ENCODE measurements at regions not wholly inside any gene's neighbourhood (a gene's known extent, or its start where the extent isn't known, plus 50 kb on each side); places are given as distances from the start of the nearest gene placed in this dataset.
"Not testable (repeated sequence)": the region's sequence is repeated elsewhere in the genome, so short reads cannot be mapped to it uniquely, and the experiment has no call there.

DNA sequence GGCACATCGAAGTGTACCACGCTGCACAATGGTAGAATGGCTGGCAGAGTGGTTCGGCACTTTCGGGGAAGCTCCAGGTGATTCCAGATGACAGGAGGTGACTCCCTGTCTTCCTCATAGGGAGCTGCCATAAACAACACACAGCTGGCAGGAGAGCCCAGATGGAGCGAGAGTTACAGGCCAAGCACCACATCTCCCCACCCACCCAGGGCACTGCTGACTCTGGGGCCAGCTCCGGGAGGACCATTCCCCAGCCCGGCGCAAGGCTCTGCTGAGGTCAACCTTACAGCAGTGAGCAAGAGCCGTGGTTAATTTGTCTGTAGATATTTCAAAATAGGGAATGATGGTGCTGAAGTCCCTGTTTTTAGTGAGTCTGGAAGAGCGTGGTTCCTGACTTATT, 78.8 kb upstream of the HMGXB4 start:
- 97 to 99% methylated on average over 9 to 10 of the region's 10 CpGs for WGBS, 2 experiments (ENCODE audit: insufficient coverage in 1 of 2, insufficient read length in 1 of 2)
- Histone ChIP-seq H3K27ac (ENCODE audit: low read depth, low read length) (no peak overlapping the region), H3K4me1 (ENCODE audit: control insufficient read depth, insufficient read depth, low read length) (no peaks in the 10 kb centered on the region), H3K36me3 (ENCODE audit: control insufficient read depth, insufficient read depth, low read length) (no peaks in the 10 kb centered on the region), H3K9me3 (ENCODE audit: control insufficient read depth, low read length) (peaks cover 12% of the 10 kb centered on the region), H3K4me3 (ENCODE audit: low read length) (no peak overlapping the region), H3K9ac (ENCODE audit: extremely low read depth, low read length, poor library complexity, severe bottlenecking) (no peak overlapping the region), H3K27me3 (ENCODE audit: control insufficient read depth, insufficient read depth, low read length, poor library complexity, severe bottlenecking) (peaks cover 29% of the 10 kb centered on the region)
- peaks cover 23% of the 10 kb centered on the region for H3K27me3 Mint-ChIP-seq (ENCODE audit: insufficient read depth)
- H3K4me1 Mint-ChIP-seq, result no peaks in the 10 kb centered on the region
- H3K9me3 Mint-ChIP-seq, result peaks cover 11% of the 10 kb centered on the region
- no peak overlapping the region for H3K4me3 Mint-ChIP-seq
- no peak for DNase-seq
- TF ChIP-seq, protein P1, sequence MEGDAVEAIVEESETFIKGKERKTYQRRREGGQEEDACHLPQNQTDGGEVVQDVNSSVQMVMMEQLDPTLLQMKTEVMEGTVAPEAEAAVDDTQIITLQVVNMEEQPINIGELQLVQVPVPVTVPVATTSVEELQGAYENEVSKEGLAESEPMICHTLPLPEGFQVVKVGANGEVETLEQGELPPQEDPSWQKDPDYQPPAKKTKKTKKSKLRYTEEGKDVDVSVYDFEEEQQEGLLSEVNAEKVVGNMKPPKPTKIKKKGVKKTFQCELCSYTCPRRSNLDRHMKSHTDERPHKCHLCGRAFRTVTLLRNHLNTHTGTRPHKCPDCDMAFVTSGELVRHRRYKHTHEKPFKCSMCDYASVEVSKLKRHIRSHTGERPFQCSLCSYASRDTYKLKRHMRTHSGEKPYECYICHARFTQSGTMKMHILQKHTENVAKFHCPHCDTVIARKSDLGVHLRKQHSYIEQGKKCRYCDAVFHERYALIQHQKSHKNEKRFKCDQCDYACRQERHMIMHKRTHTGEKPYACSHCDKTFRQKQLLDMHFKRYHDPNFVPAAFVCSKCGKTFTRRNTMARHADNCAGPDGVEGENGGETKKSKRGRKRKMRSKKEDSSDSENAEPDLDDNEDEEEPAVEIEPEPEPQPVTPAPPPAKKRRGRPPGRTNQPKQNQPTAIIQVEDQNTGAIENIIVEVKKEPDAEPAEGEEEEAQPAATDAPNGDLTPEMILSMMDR (conservative IDR thresholded peaks at IDR 0.05), result no peak
- no peaks in the 10 kb centered on the region for H3K36me3 Mint-ChIP-seq (ENCODE audit: low read depth)
- H3K27ac Mint-ChIP-seq, result no peak overlapping the region

DNA sequence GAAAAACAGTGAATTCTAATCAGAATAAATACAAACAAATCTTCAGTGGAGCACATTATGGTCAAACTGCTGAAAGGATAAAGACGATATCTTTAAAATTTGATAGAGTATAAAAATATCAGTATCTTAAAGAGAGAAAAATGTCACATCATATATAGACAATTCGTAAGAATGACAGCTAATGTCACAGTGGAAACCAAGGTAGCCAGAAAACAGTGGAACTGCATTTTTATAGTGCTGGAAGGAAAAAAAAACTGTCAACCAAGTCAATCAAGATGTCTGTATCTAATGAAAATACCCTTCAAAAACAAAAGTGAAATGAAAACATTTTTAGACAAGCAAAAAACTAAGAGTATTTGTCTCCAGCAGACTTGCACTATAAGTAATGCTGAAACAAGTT, 73.4 kb upstream of the HMGXB4 start:
- Mint-ChIP-seq H3K4me1 (no peaks in the 10 kb centered on the region), H3K36me3 (ENCODE audit: low read depth) (no peaks in the 10 kb centered on the region), H3K4me3 (no peak overlapping the region), H3K9me3 (peaks cover 9% of the 10 kb centered on the region), H3K27ac (no peak overlapping the region), H3K27me3 (ENCODE audit: insufficient read depth) (no peaks in the 10 kb centered on the region)
- H3K9me3 ChIP-seq (ENCODE audit: control insufficient read depth, low read length), result peaks cover under 1% of the 10 kb centered on the region
- H3K4me3 ChIP-seq (ENCODE audit: low read length), result no peak overlapping the region
- 100% methylated on average over 1 of the region's 2 CpGs; no CpG with 5 or more reads in 1 of the 2 experiments for WGBS, 2 experiments (ENCODE audit: insufficient coverage in 1 of 2, insufficient read length in 1 of 2)
- H3K27me3 ChIP-seq (ENCODE audit: control insufficient read depth, insufficient read depth, low read length, poor library complexity, severe bottlenecking), result no peaks in the 10 kb centered on the region
- H3K27ac ChIP-seq (ENCODE audit: low read depth, low read length), result no peak overlapping the region
- TF ChIP-seq, protein P1 (conservative IDR thresholded peaks at IDR 0.05), result no peak
- no peaks in the 10 kb centered on the region for H3K4me1 ChIP-seq (ENCODE audit: control insufficient read depth, insufficient read depth, low read length)
- H3K36me3 ChIP-seq (ENCODE audit: control insufficient read depth, insufficient read depth, low read length), result no peaks in the 10 kb centered on the region
- H3K9ac ChIP-seq (ENCODE audit: extremely low read depth, low read length, poor library complexity, severe bottlenecking), result no peak overlapping the region
- DNase-seq, result no peak

DNA sequence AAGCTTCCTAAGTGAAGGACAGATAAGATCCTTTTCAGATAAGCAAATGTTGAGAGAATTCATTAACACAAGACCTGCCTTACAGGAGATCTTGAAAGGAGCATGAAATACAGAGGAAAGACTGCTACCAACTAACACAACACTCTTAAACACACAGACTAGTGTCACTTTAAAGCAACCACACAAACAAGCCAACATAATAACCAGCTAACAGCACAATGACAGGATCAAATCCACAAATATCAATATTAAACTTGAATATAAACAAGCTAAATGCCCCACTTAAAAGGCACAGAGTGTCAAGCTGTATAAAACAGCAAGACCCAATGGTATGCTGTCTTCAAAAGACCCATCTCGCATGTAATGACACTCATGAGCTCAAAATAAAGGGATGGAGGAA, 70.8 kb upstream of the HMGXB4 start:
- no peaks in the 10 kb centered on the region for H3K4me1 ChIP-seq (ENCODE audit: control insufficient read depth, insufficient read depth, low read length)
- H3K4me3 Mint-ChIP-seq, result no peak overlapping the region
- H3K9me3 Mint-ChIP-seq, result peaks cover 28% of the 10 kb centered on the region
- no peaks in the 10 kb centered on the region for H3K27me3 Mint-ChIP-seq (ENCODE audit: insufficient read depth)
- peaks cover 15% of the 10 kb centered on the region for H3K9me3 ChIP-seq (ENCODE audit: control insufficient read depth, low read length)
- H3K4me1 Mint-ChIP-seq, result no peaks in the 10 kb centered on the region
- no peak overlapping the region for H3K9ac ChIP-seq (ENCODE audit: extremely low read depth, low read length, poor library complexity, severe bottlenecking)
- H3K27ac Mint-ChIP-seq, result no peak overlapping the region
- DNase-seq, result no peak
- H3K36me3 Mint-ChIP-seq (ENCODE audit: low read depth), result no peaks in the 10 kb centered on the region
- no peaks in the 10 kb centered on the region for H3K36me3 ChIP-seq (ENCODE audit: control insufficient read depth, insufficient read depth, low read length)
- whole genome bisulfite sequencing, 2 experiments (ENCODE audit: insufficient coverage in 1 of 2, insufficient read length in 1 of 2), result 93 to 100% methylated on average over 1 of the region's 1 CpG
- no peak overlapping the region for H3K4me3 ChIP-seq (ENCODE audit: low read length)
- no peak overlapping the region for H3K27ac ChIP-seq (ENCODE audit: low read depth, low read length)
- H3K27me3 ChIP-seq (ENCODE audit: control insufficient read depth, insufficient read depth, low read length, poor library complexity, severe bottlenecking), result no peaks in the 10 kb centered on the region
- TF ChIP-seq, protein P1 (conservative IDR thresholded peaks at IDR 0.05), result no peak

DNA sequence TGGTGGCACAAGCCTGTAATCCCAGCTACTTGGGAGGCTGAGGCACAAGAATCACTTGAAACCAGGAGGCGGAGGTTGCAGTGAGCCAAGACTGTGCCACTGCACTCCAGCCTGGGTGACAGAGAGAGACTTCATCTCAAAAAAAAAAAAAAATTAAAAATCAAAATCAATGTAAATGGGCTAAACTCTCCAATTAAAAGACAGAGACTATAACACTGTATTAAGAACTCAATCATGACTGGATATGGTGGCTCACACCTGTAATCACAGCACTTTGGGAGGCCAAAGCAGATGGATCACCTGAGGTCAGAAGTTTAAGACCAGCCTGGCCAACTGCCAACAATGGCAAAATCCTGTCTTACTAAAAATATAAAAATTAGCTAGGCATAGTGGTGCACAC, 68.4 kb upstream of the HMGXB4 start:
- not testable (repeated sequence) for H3K36me3 Mint-ChIP-seq (ENCODE audit: low read depth); H3K4me3 Mint-ChIP-seq; DNase-seq; H3K9ac ChIP-seq (ENCODE audit: extremely low read depth, low read length, poor library complexity, severe bottlenecking); H3K4me1 Mint-ChIP-seq; H3K4me3 ChIP-seq (ENCODE audit: low read length); H3K36me3 ChIP-seq (ENCODE audit: control insufficient read depth, insufficient read depth, low read length); H3K27ac Mint-ChIP-seq; H3K27ac ChIP-seq (ENCODE audit: low read depth, low read length); H3K27me3 Mint-ChIP-seq (ENCODE audit: insufficient read depth); H3K27me3 ChIP-seq (ENCODE audit: control insufficient read depth, insufficient read depth, low read length, poor library complexity, severe bottlenecking); H3K4me1 ChIP-seq (ENCODE audit: control insufficient read depth, insufficient read depth, low read length)
- peaks cover 24% of the 10 kb centered on the region for H3K9me3 Mint-ChIP-seq
- WGBS, 2 experiments (ENCODE audit: insufficient coverage in 1 of 2, insufficient read length in 1 of 2), result 95 to 100% methylated on average over 1 of the region's 1 CpG
- H3K9me3 ChIP-seq (ENCODE audit: control insufficient read depth, low read length), result peaks cover 15% of the 10 kb centered on the region

Data from endodermal cell (in vitro differentiated cells).